GM21515 (cell line): ENCODE measurements at regions not wholly inside any gene's neighbourhood (a gene's known extent, or its start where the extent isn't known, plus 50 kb on each side); places are given as distances from the start of the nearest gene placed in this dataset.
"Not testable (repeated sequence)": the region's sequence is repeated elsewhere in the genome, so short reads cannot be mapped to it uniquely, and the experiment has no call there.

Source experiments
- ATAC-seq: cut with Tn5 transposase; IDR thresholded peaks from one replicate; pipeline ENCODE4 v1.9.1; 2021; ENCODE audit not compliant: unreplicated experiment

DNA sequence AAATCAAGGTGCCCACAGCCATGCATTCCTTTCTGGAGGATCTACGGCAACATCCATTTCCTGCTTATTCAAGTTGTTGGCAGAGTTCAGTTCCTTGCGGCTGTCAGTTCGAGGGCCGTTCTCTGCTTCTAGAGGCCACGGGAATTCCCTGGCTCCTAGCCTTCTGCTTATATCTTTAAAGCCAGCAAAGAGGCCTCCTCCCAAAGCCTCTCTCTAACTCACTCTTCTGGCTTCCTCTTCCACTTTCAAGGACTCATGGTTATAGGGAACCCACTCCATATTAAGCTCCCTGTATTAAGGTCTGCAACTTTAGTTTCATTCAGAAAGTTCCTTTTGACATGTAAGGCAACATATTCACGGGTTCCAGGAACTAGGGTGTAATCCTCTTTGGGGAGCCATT, 150.1 kb upstream of the RMP24 start:
- ATAC-seq: no peak

DNA sequence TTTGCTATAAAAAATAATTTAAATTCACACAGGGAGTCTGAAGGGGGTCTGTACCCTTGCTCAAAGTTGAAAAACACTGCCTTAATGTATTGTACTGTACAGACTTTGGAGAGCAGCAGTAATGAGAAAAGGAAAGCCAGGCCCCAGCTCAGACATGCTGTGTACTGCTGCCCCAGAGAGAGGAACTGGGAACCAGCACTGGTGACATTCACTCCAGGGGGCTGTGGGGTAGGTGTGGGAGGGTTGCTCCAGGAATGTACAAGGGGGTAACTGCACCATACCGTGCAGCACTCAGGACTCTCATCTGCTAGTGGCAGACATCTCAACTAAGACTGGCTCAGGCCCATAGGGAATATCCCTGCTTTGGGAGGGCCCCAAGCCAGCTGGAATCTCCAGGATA, 146.0 kb upstream of the RMP24 start:
- ATAC-seq: no peak

DNA sequence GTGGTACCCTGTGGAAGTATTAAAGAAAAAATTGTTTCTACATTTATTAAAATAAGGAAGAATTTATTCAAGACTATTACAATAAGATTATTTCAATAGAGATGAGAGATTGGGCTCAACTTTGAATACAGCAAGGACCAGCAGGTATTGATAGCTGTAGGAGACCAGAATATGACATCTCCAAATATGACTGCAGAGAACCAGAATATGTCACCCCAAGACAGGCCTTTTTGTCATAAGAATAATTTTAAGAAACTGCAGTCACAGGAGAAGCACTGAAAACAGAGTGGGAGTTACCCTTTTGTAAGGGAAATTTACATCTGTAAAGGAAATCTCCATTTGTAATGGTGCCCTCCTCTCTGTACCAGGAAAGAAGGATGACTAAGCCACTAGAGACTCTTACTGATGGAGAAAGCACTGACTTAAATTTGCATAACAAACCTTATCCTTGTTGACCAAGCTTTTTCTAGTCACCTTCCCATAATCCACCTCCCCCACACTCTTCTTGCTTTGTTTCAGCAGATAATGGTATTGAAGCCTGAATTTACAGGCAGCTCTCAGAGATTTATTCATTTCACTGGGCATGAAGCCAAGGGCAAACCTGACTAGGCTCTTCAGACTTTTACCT, 145.1 kb upstream of the RMP24 start:
- ATAC-seq: no peak

DNA sequence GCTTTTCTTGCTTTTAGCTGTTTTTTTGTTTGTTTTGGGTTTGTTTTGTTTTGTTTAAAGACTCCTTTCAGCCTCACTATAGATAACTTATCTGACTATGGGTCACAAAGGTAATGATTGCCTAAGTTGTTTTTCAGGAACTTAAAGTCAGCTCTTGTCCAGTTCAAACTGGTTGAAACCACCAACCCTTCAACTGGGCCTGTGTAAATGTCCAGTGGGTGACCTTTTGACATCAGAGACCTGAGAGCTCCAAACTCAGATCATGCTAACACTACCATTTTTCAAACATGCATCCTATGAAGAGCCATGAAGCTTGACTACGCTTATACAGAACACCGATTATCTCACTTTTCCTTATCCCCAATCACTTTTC, 144.6 kb upstream of the RMP24 start:
- ATAC-seq: no peak

DNA sequence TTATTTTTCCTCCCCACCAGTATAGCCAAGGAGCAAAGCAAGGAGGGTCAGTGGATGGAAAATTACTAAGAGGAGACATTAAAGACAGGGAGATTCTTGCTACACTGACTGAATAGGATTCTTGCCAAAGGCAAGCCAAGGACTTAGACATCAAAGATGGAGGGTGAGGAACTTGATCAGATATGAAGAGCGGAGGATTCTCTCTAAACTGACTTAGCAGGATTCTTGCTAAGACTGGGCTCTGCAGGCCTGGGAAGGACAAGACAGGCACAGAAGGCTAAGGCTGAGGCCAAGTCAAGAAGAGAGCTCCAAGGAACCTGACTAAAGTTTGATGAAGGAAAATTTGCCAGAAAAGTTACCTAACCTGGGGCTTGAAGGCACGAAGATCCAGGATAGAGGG, 143.9 kb upstream of the RMP24 start:
- no peak for ATAC-seq

DNA sequence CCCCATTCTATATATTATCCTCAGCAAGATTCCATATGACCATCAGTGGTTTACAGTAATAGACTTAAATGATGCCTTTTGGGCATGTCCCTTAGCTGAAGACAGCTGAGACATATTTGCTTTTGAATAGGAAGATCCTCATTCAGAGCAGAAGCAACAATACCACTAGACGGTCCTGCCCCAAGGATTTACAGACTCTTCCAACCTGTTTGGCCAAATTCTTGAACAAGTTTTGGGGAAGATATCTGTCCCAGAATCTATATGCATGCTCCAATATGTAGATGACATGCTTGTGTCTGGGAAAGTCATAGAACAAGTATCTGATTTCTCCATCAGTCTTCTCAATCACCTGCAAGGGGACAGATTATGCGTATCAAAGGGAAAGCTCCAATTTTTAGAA, 137.1 kb upstream of the RMP24 start:
- ATAC-seq: peak; percentile 19

DNA sequence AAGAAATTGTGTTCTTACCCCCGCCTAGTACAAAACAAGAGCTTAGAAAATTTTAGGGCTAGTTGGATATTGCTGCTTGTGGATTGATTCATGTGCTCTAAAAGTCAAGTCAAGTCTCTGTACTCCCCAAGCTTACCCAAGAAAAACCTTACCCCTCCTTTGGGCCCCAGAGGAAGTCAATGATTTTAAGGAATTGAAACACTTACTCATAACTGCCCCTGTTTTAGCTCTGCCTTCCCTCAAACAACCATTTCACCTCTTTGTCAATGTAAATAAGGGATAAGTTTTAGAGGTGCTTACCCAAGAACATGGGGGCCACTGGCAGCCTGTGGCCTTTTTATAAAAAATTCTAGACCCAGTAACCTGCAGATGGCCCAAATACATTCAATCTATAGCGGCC, 136.6 kb upstream of the RMP24 start:
- ATAC-seq: peak; percentile 88

DNA sequence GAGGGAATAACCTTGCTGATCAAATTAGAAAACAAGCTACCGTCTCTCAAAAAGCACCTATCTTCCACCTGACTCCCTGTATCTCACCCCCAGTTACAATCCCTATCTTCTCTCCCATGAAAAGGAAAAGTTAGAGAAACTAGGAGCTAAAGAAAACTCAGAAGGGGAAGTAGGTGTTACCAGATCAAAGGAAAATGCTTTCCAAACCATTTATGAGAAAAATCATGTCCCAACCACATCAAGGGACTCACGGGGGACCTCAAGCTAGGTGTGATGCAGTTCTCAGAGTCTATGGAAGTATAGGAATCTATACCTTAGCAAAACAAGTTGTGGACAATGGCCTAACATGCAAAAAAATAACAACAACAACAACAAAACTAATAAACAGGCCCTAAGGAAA, 135.5 kb upstream of the RMP24 start:
- ATAC-seq: no peak

DNA sequence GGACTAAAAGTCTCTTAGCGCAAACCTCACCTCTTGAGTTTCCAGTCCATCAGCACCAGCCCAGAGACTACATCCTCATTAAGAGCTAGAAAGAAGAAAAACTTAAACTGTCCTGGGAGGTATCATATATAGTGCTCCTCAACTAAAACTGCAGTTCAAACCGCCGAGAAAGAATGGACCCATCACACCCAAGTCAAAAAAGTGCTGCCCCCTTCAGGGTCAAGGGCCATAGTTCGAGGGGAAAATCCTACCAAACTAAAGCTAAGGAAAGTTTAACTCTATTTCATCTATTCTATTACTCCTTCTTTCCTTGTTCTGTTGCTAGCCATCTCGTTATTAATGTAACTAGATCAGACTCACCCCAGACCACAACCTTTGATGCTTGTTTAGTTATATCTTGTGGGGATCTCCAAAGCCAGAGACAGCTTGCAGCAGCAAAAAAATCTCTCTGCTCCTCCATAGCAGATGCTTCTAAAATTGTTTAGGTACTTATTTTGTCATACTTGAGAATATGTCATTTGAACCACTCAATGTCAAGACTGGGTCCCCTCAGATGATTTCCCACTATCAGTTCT, 134.5 kb upstream of the RMP24 start:
- no peak for ATAC-seq

DNA sequence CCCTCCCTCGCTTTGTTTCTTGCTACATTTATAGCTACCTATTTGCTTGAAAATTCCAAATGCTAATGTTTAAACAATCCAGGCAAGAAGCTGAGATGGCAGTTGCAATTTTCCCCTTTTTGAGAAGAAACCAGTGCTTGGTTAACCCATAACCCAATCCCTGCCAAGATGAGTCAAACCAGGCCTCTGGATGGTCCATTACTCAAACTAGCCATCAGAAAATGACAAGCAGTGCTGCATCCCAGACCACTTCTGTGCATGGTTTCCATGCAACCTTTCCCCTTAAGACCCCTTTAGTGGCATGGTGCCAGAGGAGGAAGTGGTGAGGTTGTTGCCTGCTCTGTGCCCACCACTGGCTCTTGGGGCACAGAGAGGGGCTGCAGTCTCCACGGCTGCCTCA, 131.2 kb upstream of the RMP24 start:
- no peak for ATAC-seq

DNA sequence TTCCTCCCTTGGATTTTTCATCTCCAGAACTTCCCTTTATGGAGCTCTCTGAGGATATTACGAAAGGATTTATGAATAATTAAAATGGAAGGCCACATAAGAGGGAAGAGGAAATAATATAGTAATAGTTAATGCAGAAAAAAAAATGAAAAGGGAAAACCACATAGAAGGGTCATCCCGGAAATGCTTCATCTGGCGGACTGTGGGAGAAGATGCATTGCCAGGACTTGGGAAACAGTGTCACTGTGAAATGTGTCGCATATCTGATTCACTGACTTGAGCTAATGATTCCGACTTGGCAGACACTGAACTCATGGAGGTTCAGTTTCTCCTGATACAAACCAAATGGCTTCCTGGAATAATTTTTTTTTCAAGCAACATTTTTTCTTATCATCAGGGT, 129.9 kb upstream of the RMP24 start:
- no peak for ATAC-seq

DNA sequence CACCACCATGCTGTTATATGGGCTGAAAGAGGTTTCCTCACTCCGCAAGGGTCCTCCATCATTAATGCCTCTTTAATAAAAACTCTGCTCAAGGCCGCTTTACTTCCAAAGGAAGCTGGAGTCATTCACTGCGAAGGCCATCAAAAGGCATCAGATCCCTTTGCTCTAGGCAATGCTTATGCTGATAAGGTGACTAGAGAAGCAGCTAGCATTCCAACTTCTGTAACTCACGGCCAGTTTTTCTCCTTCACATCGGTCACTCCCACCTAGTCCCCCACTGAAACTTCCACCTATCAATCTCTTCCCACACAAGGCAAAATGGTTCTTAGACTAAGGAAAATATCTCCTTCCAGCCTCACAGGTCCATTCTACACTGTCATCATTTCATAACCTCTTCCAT, 124.2 kb upstream of the RMP24 start:
- ATAC-seq: not testable (repeated sequence)

DNA sequence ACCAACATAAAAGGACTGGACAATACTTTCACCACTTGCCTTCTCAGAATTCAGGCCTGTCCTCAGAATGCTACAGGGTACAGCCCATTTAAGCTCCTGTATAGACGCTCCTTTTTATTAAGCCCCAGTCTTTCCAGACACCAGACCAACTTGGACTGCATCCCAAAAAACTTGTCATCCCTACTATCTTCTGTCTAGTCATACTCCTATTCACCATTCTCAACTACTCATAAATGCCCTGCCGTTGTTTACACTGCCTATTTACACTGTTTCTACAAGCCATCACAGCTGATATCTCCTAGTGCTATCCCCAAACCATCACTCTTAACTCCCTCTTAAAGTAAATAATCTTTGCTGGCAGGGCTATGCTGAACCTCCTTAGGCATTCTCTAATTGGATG, 123.2 kb upstream of the RMP24 start:
- not testable (repeated sequence) for ATAC-seq

DNA sequence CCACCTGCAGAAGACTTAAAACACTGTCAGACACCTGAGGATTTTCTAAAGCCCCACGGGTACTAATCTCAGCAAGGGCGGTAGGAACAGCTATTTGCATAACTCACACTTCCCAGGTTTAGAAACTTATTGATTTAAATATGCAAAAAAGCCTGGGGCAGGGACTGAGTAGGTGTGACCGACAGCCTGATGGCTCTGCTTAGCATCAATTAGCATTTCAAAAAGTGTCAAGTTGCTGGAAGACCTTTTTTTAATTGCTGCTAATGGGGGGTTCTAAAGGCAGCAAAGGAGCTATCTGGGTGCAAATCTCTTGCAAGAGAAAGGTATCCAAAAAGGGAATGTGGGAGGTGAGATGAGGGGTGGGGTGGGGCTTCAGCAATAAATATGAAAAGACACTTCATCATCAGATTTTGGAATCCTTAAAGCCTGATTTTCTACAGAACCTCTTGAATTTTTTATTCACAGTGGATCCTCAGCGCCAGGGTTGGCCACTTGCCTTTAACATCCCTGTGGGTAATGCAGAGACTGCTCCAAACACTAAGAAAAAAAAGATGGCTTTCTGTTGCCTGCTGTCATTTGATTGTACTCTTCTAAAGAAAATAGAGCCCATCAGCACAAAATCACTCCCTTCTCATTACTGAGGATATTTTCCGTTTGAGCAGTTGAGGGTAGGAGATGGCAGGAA, 121.1 kb upstream of the RMP24 start:
- no peak for ATAC-seq

DNA sequence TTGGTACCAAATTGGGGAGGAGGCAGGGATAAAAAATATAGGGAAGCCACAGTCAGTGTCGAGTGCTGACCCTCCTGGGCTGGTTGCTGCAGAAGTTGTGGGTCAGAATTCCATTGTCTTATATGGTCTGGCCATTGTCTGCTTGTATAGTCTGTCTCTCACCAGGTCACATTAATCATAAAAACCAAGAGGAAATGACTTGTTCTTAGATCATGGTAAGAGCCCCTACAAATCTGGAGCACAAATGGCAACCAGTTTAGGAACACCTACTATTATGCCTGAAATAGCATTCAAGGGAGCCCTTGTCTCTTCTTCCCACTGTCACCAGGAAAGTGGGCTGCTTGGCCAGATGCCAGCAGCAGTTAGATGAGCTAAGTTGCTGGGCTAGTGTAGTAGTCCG, 119.7 kb upstream of the RMP24 start:
- ATAC-seq: no peak

DNA sequence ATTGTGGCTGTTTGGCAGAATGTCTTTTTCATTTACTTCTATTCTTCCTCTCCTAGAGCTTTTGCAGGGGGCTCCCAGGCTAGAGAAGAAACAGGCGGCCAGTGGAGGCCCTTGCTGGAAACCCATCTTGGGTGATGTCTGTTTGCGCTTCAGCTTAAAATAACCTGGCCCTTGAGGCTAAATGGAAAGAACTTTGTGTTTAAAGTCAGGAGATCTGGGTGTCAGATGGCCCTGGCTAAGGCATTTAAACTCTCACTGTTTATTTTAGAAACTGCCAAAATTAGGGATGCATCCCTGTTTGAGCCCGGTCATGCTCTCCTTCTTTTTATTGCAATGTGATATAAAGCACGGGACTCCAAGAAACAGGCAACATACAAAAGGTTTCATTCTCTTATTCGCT, 118.4 kb upstream of the RMP24 start:
- no peak for ATAC-seq

DNA sequence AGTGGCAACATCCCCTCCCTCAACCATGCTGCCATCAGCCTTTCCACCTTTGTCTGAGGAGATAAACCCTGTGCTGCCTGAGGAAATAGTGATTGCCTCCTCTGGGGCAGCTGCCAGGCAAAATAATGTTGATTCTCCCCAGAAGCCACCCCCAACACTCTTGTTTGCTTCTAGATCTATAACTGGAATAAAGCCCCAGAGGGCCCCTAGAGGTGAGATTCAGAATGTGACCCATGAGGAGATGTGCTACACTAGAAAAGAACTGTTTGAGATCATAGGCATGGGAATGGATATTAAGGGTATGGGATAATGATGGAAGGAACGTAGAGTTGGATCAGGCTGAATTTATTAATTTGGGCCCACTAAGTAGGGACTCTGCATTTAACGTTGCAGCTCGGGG, 116.3 kb upstream of the RMP24 start:
- ATAC-seq: no peak

DNA sequence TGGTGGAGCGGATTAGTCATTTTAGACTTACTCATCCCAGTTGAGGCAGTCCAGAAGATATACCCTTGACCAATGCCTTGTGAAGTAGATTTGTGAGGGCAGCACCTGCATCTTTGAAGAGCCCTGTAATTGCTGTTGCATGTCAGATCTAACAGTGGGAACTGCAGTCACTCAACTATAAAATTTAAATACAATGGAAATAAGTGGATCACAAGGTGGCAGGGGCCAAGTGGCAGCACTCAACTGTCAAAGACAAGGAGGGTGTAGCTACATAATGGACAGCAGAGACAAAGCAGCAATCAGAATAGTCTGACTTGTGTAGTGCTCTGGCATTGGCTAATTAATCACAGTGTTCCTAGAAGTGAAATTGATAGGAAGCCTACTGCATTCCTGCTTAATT, 115.8 kb upstream of the RMP24 start:
- not testable (repeated sequence) for ATAC-seq

DNA sequence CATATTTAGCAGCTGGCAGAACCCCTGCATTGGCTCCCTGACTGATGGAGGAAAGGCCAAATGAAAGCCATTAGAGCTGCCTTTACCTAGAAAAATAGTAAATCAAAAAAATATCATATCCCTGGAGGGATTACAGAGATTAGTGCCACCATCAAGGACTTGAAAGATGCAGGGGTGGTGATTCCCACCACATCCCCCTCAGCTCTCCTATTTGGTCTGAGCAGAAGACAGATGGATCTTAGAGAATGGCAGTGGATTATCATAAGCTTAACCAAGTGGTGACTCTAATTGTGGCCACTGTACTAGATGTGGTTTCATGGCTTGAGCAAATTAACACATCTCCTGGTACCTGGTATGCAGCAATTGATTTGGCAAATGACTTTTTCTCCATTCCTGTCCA, 114.9 kb upstream of the RMP24 start:
- ATAC-seq: not testable (repeated sequence)

DNA sequence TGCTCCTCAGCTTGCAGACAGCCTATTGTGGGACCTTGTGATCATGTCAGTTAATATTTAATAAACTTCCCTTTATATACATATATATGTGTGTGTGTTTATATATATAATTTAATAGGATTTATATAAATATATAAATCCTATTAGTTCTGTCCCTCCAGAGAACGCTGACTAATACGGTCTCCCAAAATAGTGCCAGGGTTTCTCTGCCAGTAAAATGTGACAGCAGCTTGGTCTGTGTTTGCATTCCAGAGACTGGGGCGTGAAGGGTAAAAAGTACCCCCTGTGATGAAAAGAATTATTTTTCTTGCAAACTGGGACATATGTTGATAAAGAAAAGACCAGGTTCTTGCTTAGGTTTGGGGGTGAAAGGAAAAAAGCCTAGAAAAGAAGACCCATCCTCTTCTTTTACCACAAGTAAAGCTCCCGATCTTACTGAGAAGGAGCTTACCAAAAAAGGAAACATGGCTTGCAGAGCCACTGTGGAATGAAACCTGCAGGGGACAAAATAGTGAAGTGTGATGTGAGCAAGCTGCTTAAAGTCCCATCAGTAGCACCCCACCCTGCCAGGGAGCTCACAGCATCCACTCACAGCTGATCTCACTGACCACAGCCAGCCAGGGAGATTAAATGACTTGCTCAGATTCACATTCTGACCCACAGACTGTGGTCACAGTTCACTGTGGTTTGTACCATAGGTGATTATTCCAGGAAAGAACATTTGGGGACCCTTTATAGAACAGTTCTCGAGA, 110.9 kb upstream of the RMP24 start:
- no peak for ATAC-seq

DNA sequence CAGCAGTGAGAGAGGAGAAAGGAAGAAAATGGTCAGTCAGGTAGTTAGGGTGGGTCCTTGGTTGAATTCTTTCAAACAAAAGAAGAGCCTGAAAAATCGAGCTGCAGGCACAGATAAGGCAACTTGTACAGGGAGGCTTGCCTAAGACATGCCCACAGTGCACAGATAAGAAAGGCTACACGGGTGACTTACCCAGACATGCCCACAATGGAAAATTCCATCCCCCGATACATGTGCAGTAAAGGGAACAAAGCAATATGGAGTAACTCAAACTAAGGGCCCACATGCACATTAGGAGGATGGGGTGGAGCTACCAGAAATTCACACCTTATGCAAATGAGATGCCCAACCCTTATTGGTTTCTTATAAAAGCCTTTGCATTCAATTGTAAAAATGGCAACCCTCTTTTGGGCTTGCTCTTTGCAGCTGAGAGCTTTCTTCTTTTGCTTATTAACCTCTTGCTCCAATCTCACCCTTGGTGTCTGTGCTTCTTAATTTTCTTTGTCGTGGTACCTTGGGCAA, 110.3 kb upstream of the RMP24 start:
- ATAC-seq: no peak

DNA sequence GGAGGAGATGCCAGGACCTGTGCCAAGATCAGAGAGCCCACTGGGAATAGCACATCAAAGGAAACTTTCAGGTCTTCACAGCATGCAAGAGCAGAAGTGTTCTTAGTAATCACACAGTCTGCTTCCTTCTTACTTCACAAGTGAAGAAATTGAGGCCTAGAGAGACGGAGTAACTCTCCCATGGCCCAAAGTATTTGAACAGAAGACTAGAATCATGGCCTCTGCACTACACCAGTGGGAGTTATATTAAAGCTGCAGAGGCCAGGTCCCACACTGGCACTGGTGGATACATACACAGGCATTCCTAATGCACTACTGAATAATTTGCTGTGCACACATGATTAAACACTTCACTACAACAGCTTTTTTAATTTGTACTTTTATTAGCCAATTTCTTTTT, 107.6 kb upstream of the RMP24 start:
- no peak for ATAC-seq
